Tibial artery (tissue), 4 donors: ENCODE measurements at regions not wholly inside any gene's neighbourhood (a gene's known extent, or its start where the extent isn't known, plus 50 kb on each side); places are given as distances from the start of the nearest gene placed in this dataset.

Source experiments
- DNase-seq, 2 donors: peaks; one replicate each; pipeline ENCODE4 v3.0.0-alpha.2; 2019
- H3K27ac ChIP-seq, 2 donors: fragments of 200-600 bp; sonication (generic) in 1 of 2; 1 replicate in 1 of 2; 2 replicates in 1 of 2; pipeline ENCODE4 v1.5.1; 2018 to 2019; ENCODE audit warnings: mild to moderate bottlenecking in 1 of 2
- H3K27me3 ChIP-seq, 2 donors: fragments of 200-600 bp; sonication (generic) in 1 of 2; one replicate each; pipeline versions ENCODE4 v1.5.1 to v1.6.0; 2016 to 2019
- H3K36me3 ChIP-seq, 3 donors: fragments of 200-600 bp; sonication (generic) in 2 of 3; one replicate each; pipeline ENCODE4 v1.5.1; 2016 to 2019; ENCODE audit warnings: mild to moderate bottlenecking in 2 of 3
- H3K4me1 ChIP-seq, 4 donors: fragments of 200-600 bp; sonication (generic) in 2 of 4; 1 replicate in 3 of 4; 2 replicates in 1 of 4; pipeline ENCODE4 v1.5.1; 2016 to 2019
- H3K4me3 ChIP-seq, 2 donors: fragments of 200-600 bp; sonication (generic) in 1 of 2; 1 replicate in 1 of 2; 2 replicates in 1 of 2; pipeline ENCODE4 v1.5.1; 2018 to 2019; ENCODE audit warnings: mild to moderate bottlenecking in 2 of 2
- H3K9me3 ChIP-seq, 3 donors: fragments of 200-600 bp; sonication (generic) in 1 of 3; one replicate each; pipeline ENCODE4 v1.5.1; 2016 to 2019
- intact Hi-C: fragments of 100-400 bp; cut with DNase I; formaldehyde crosslinking; loops from one replicate; pipeline ENCODE4 v1.15.0; 2023; ENCODE audit warnings: low total_unique reads
- TF ChIP-seq, protein P1 (sequence below), 2 experiments: fragments of 200-600 bp in 1 of 2; fragments of 450-650 bp in 1 of 2; IDR thresholded peaks; one replicate each; pipeline ENCODE4 v1.5.1; 2017 to 2019; ENCODE audit warnings: antibody characterized with exemption in 2 of 2, mild to moderate bottlenecking in 1 of 2, moderate library complexity in 1 of 2

DNA sequence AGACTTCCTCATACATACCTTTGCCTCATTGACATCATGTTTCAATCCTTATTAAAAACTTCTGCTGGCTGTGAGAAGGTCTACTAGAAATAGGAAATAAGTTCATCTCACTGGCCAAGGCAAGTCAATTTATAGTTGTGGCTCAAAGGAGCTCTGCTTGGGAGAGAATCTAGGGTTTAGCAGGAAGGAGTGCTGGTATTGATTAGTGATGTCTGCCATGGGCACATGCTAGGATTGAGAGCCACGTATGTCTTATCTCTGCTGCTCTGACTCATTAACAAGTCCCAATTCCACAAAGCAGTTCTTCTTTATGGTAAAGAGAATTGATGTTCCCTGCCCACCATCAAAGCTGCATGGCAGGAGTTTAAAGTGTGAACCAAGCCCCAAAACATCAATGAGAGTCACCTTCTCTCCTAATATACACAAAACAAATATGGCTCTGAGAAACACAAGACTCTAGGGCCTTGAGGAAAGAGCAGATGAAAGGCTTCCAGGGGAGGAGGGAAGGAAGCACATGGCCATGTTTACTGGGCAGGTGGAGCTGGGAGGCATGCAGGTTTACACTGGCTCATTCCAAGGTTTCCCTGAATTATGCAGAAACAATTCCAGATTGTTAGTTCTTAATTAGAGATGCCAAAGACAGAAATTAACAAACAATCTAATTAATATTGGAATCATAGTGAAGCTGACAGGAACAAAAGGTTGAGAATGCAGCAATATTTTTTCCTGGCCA, 931.9 kb upstream of the TMEM132C start:
- TF ChIP-seq, protein P1, sequence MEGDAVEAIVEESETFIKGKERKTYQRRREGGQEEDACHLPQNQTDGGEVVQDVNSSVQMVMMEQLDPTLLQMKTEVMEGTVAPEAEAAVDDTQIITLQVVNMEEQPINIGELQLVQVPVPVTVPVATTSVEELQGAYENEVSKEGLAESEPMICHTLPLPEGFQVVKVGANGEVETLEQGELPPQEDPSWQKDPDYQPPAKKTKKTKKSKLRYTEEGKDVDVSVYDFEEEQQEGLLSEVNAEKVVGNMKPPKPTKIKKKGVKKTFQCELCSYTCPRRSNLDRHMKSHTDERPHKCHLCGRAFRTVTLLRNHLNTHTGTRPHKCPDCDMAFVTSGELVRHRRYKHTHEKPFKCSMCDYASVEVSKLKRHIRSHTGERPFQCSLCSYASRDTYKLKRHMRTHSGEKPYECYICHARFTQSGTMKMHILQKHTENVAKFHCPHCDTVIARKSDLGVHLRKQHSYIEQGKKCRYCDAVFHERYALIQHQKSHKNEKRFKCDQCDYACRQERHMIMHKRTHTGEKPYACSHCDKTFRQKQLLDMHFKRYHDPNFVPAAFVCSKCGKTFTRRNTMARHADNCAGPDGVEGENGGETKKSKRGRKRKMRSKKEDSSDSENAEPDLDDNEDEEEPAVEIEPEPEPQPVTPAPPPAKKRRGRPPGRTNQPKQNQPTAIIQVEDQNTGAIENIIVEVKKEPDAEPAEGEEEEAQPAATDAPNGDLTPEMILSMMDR (IDR thresholded peaks at IDR 0.05): no peak
- H3K27me3 ChIP-seq: no peaks in the 10 kb centered on the region
- H3K36me3 ChIP-seq: no peaks in the 10 kb centered on the region
- no peaks in the 10 kb centered on the region for H3K4me1 ChIP-seq
- DNase-seq: no peak
- no peak overlapping the region for H3K27ac ChIP-seq
- H3K9me3 ChIP-seq: no peaks in the 10 kb centered on the region
- intact Hi-C loops: no loop called here
- H3K4me3 ChIP-seq: no peak overlapping the region

DNA sequence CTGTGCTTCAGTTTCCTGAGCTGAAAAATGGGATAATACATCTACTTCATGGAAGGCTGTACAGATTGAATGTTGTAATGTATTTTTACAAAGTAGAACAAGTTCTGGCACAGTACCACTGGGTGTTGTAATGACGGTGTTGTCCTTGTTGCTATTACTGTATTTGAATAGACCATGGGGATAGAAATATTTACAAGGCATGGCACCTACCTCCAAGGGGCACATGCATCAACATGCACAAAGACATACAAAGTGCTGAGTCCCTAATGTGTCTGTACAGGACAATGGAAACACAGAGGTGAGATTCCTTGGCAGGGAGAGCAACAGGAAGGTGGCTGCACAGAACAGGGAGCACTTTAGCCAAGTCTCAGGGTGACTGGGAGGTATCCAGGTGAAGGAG, 930.6 kb upstream of the TMEM132C start:
- TF ChIP-seq, protein P1 (IDR thresholded peaks at IDR 0.05): no peak

GRCh38 chr12:127339065-127339464, 927.9 kb upstream of the TMEM132C start:
- no peak overlapping the region for H3K27ac ChIP-seq
- H3K9me3 ChIP-seq: no peaks in the 10 kb centered on the region
- DNase-seq: no peak
- no peaks in the 10 kb centered on the region for H3K27me3 ChIP-seq
- TF ChIP-seq, protein P1 (IDR thresholded peaks at IDR 0.05): no peak
- no peaks in the 10 kb centered on the region for H3K4me1 ChIP-seq
- no peak overlapping the region for H3K4me3 ChIP-seq
- no peaks in the 10 kb centered on the region for H3K36me3 ChIP-seq
- intact Hi-C loops: no loop called here

More for the DNA sequence above, 930.6 kb upstream of the TMEM132C start:
- Histone ChIP-seq H3K36me3 (no peaks in the 10 kb centered on the region), H3K9me3 (no peaks in the 10 kb centered on the region), H3K27me3 (no peaks in the 10 kb centered on the region), H3K4me1 (no peaks in the 10 kb centered on the region), H3K27ac (no peak overlapping the region), H3K4me3 (no peak overlapping the region)
- DNase-seq: no peak
- intact Hi-C loops: no loop called here

GRCh38 chr12:127340381-127340780, 926.6 kb upstream of the TMEM132C start:
- H3K27me3 ChIP-seq: no peaks in the 10 kb centered on the region
- DNase-seq: no peak
- intact Hi-C loops: no loop called here
- H3K36me3 ChIP-seq: no peaks in the 10 kb centered on the region
- no peaks in the 10 kb centered on the region for H3K4me1 ChIP-seq
- H3K27ac ChIP-seq: no peak overlapping the region
- no peaks in the 10 kb centered on the region for H3K9me3 ChIP-seq
- TF ChIP-seq, protein P1 (IDR thresholded peaks at IDR 0.05): no peak
- H3K4me3 ChIP-seq: no peak overlapping the region

DNA sequence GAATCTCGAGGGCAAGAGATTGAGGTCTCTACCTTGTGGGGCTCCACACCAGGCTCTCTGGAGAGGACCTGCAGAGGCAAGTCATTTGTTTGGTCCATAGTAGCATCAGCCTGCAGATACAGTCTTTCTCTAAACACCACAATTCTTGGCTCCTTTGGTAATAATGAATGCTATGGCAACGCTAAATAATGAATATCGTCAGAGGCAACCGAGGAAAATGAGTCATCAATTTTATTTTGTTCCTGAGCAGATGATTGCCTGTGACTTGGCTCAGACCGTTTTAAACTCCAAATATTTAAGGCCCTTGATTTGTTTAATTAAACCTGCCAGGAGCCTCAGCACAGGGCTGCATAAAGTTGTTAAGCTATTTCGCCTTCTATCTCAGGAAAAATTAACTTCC, 924.1 kb upstream of the TMEM132C start:
- Histone ChIP-seq H3K27ac (no peak overlapping the region), H3K27me3 (no peaks in the 10 kb centered on the region), H3K4me1 (no peaks in the 10 kb centered on the region), H3K9me3 (no peaks in the 10 kb centered on the region), H3K4me3 (no peak overlapping the region), H3K36me3 (no peaks in the 10 kb centered on the region)
- TF ChIP-seq, protein P1 (IDR thresholded peaks at IDR 0.05): no peak
- DNase-seq: no peak
- intact Hi-C loops: no loop called here
